ENCODE measurements at regions not wholly inside any gene's neighbourhood (a gene's known extent, or its start where the extent isn't known, plus 50 kb on each side); places are given as distances from the start of the nearest gene placed in this dataset.

GRCh38 chr5:143665866-143666265, 146.1 kb upstream of the HMHB1 start (continued):
- no peak for TF ChIP-seq SRF (IDR thresholded peaks at IDR 0.05; ENCODE audit: low read depth, low read length)
- no peak for TF ChIP-seq E2F6 (IDR thresholded peaks at IDR 0.05)
- no peak for TF ChIP-seq SUZ12 (IDR thresholded peaks at IDR 0.05; ENCODE audit: low read length)
- TF ChIP-seq SIRT6 (IDR thresholded peaks at IDR 0.05; ENCODE audit: low read length) = no peak
- TF ChIP-seq RBBP5 (IDR thresholded peaks at IDR 0.05; ENCODE audit: borderline replicate concordance, low read depth, low read length) = no peak
- TF ChIP-seq NANOG (IDR thresholded peaks at IDR 0.05; ENCODE audit: insufficient read depth, low read depth, low read length, poor library complexity, severe bottlenecking) = no peak
- TF ChIP-seq GTF2F1 (IDR thresholded peaks at IDR 0.05; ENCODE audit: borderline replicate concordance, low read depth, low read length) = no peak
